ENCODE measurements at regions not wholly inside any gene's neighbourhood (a gene's known extent, or its start where the extent isn't known, plus 50 kb on each side); places are given as distances from the start of the nearest gene placed in this dataset.

- no peak overlapping the region for H3K4me3 ChIP-seq
- TF ChIP-seq POLR2A (IDR thresholded peaks at IDR 0.05): no peak
- TF ChIP-seq CTCF (IDR thresholded peaks at IDR 0.05): no peak
- no peaks in the 10 kb centered on the region for H3K4me1 ChIP-seq
- H3K27me3 ChIP-seq: peaks cover 0 to 2% (median 0%) of the 10 kb centered on the region in 9 donors
- no peak for ATAC-seq
- no peaks in the 10 kb centered on the region for H3K9me3 ChIP-seq
- H3K36me3 ChIP-seq: no peaks in the 10 kb centered on the region
- WGBS, 4 donors: 69 to 90% (median 80%) methylated on average over 5 of the region's 5 CpGs
- intact Hi-C loops (cut with DNase I): no loop called here
- no peak for DNase-seq
- no peak overlapping the region for H3K27ac ChIP-seq
These were observed 99.6 kb upstream of the PTCHD1 start for GRCh38 chrX:23235051-23235450.

- no peak overlapping the region for H3K27ac ChIP-seq
- H3K4me3 ChIP-seq: no peak overlapping the region
- ATAC-seq (no peak), DNase-seq (no peak)
- no peak for TF ChIP-seq CTCF (IDR thresholded peaks at IDR 0.05)
- TF ChIP-seq POLR2A (IDR thresholded peaks at IDR 0.05): no peak
- no peaks in the 10 kb centered on the region for H3K36me3 ChIP-seq
- WGBS, 4 donors: 61 to 78% (median 70%) methylated on average over 2 of the region's 2 CpGs
- H3K9me3 ChIP-seq: no peaks in the 10 kb centered on the region
- no peaks in the 10 kb centered on the region for H3K4me1 ChIP-seq
- intact Hi-C loops (cut with DNase I): no loop called here
- no peaks in the 10 kb centered on the region for H3K27me3 ChIP-seq
These were observed 88.6 kb upstream of the PTCHD1 start for GRCh38 chrX:23246001-23246400.

- Histone ChIP-seq H3K4me3 (no peak overlapping the region), H3K4me1 (no peaks in the 10 kb centered on the region), H3K9me3 (peaks cover 0 to 9% (median 0%) of the 10 kb centered on the region in 12 donors), H3K27me3 (no peaks in the 10 kb centered on the region), H3K36me3 (no peaks in the 10 kb centered on the region), H3K27ac (no peak overlapping the region)
- no peak for DNase-seq
- 79 to 93% (median 86%) methylated on average over 7 of the region's 7 CpGs for WGBS, 4 donors
- intact Hi-C loops (cut with DNase I): no loop called here
- no peak for ATAC-seq
- TF ChIP-seq POLR2A (IDR thresholded peaks at IDR 0.05) (no peak), CTCF (IDR thresholded peaks at IDR 0.05) (no peak)
These were observed 86.5 kb upstream of the PTCHD1 start for GRCh38 chrX:23248187-23248586.

GRCh38 chrX:23251043-23251442, 83.6 kb upstream of the PTCHD1 start:
- H3K27ac ChIP-seq: no peak overlapping the region
- ATAC-seq (no peak), DNase-seq (no peak)
- no peaks in the 10 kb centered on the region for H3K4me1 ChIP-seq
- intact Hi-C loops (cut with DNase I): loop anchor here in 1 of 10 donors (10.0 kb wide), 1 partner anchor 56 kb away; no protein-coding TSS in a partner anchor
- TF ChIP-seq CTCF (IDR thresholded peaks at IDR 0.05): no peak
- no peak for TF ChIP-seq POLR2A (IDR thresholded peaks at IDR 0.05)
- H3K27me3 ChIP-seq: no peaks in the 10 kb centered on the region
- no peaks in the 10 kb centered on the region for H3K36me3 ChIP-seq
- H3K9me3 ChIP-seq: peaks cover 0 to 14% (median 0%) of the 10 kb centered on the region in 12 donors
- no peak overlapping the region for H3K4me3 ChIP-seq
- 35 to 84% (median 56%) methylated on average over 1 of the region's 1 CpG for WGBS, 4 donors

Measured in heart left ventricle (tissue), 16 donors.